ENCODE measurements at regions not wholly inside any gene's neighbourhood (a gene's known extent, or its start where the extent isn't known, plus 50 kb on each side); places are given as distances from the start of the nearest gene placed in this dataset.

- TF ChIP-seq ZBTB17 (CRISPR knock-in tag; IDR thresholded peaks at IDR 0.05): no peak
- TF ChIP-seq UBTF (IDR thresholded peaks at IDR 0.05; ENCODE audit: borderline replicate concordance in 1 of 2, low read depth in 2 of 2, low read length in 2 of 2): no peak
- no peak for TF ChIP-seq NFATC3 (IDR thresholded peaks at IDR 0.05)
Measured at GRCh38 chr3:117253636-117254035, 544.1 kb downstream of the TUSC7 start (continued).

GRCh38 chr3:117254985-117255384, 545.4 kb downstream of the TUSC7 start:
- no peak overlapping the region for H3K4me3 ChIP-seq

More at GRCh38 chr3:117254985-117255384, 545.4 kb downstream of the TUSC7 start:
- H3K9me1 ChIP-seq (ENCODE audit: control insufficient read depth, insufficient read depth, low read length): no peaks in the 10 kb centered on the region
- ChIA-PET POLR2A (no interaction called here), CTCF (ENCODE audit: low intra/inter-chr PET ratio) (no interaction called here)
- FAIRE-seq: no peak
- no peaks in the 10 kb centered on the region for H4K20me1 ChIP-seq (replicated peaks; ENCODE audit: control insufficient read depth, insufficient read depth, low read length)
- no peaks in the 10 kb centered on the region for H3K36me3 ChIP-seq (ENCODE audit: control insufficient read depth, insufficient read depth, low read length)
- in situ Hi-C loops (cut with MboI): no loop called here
- WGBS (ENCODE audit: insufficient coverage, low coverage, missing lambda C conversion rate): 4% methylated on average over 3 of the region's 3 CpGs
- no peaks in the 10 kb centered on the region for H3K4me1 ChIP-seq (replicated peaks in 1 of 2; ENCODE audit: control insufficient read depth in 2 of 2, insufficient read depth in 2 of 2, low read length in 2 of 2)
- DNase-seq (ENCODE audit: extremely low read depth in 1 of 4, low spot score in 3 of 4): no peak
- no peak overlapping the region for H3K4me2 ChIP-seq (ENCODE audit: insufficient read depth, low read length)
- intact Hi-C loops (cut with micrococcal nuclease): no loop called here
- H3K9me3 ChIP-seq (replicated peaks; ENCODE audit: control insufficient read depth, insufficient read depth, low read depth, low read length): no peaks in the 10 kb centered on the region
- no peak overlapping the region for H3K27ac ChIP-seq (ENCODE audit: extremely low read depth, low read depth, low read length)
- no peaks in the 10 kb centered on the region for H3K79me2 ChIP-seq (ENCODE audit: control insufficient read depth, insufficient read depth, low read length)
- no peaks in the 10 kb centered on the region for H3K27me3 ChIP-seq (ENCODE audit: control insufficient read depth in 2 of 2, insufficient read depth in 2 of 2, low read length in 2 of 2)
- ATAC-seq: no peak
- BruUV-seq (replicated peaks): no TSS peak
- no peak overlapping the region for H2AFZ ChIP-seq (ENCODE audit: low read depth, low read length)
- H3K9ac ChIP-seq (ENCODE audit: insufficient read depth in 1 of 2, low read depth in 2 of 2, low read length in 2 of 2): no peak overlapping the region
- TF ChIP-seq NFATC3 (IDR thresholded peaks at IDR 0.05) (no peak), ZNF24 (IDR thresholded peaks at IDR 0.05) (no peak), MGA (IDR thresholded peaks at IDR 0.05) (no peak), CBX3 (IDR thresholded peaks at IDR 0.05; ENCODE audit: borderline replicate concordance in 1 of 2, low read length in 2 of 2) (no peak), BRCA1 (IDR thresholded peaks at IDR 0.05) (no peak), BRCA1 (CRISPR knock-in tag; IDR thresholded peaks at IDR 0.05) (no peak)

Measured in K562 (cell line).